PC-3 (cell line): ENCODE measurements at regions not wholly inside any gene's neighbourhood (a gene's known extent, or its start where the extent isn't known, plus 50 kb on each side); places are given as distances from the start of the nearest gene placed in this dataset.

ENCODE experiments used
- CTCF ChIP-seq: fragments of 300-600 bp; sonication (generic); conservative IDR thresholded peaks from 2 replicates; pipeline ENCODE4 v1.5.1; 2017; ENCODE audit warnings: antibody characterized with exemption, low read depth, mild to moderate bottlenecking, low read length
- EZH2 ChIP-seq: fragments of 300-600 bp; sonication (generic); IDR thresholded peaks from one replicate; pipeline ENCODE4 v1.6.1; 2017; ENCODE audit warnings: antibody characterized with exemption, mild to moderate bottlenecking, low read length; ENCODE audit not compliant: unreplicated experiment
- EZH2phosphoT487 ChIP-seq: fragments of 300-600 bp; sonication (generic); IDR thresholded peaks from 2 replicates; pipeline ENCODE4 v1.6.1; 2018; ENCODE audit warnings: mild to moderate bottlenecking, antibody characterized with exemption, low read length, borderline replicate concordance

- TF ChIP-seq CTCF: no peak
- TF ChIP-seq EZH2phosphoT487: no peak
- TF ChIP-seq EZH2: no peak
These were observed 510.1 kb downstream of the ARL4A start for GRCh38 chr7:13197501-13197900.
